Astrocyte of the cerebellum (primary cell): ENCODE measurements at regions not wholly inside any gene's neighbourhood (a gene's known extent, or its start where the extent isn't known, plus 50 kb on each side); places are given as distances from the start of the nearest gene placed in this dataset.

Source experiments
- DNase-seq: peaks from one replicate; pipeline ENCODE4 v3.0.0-alpha.2; 2011; ENCODE audit warnings: low read depth
- H3K4me3 ChIP-seq: 2 replicates; pipeline ENCODE4 v1.5.1; 2011; ENCODE audit warnings: mild to moderate bottlenecking, low read depth, low read length, moderate library complexity
- in situ Hi-C: cut with HindIII; loops from 2 replicates; pipeline ENCODE4 v1.10.0; 2017; ENCODE audit warnings: low sequenced_read_pairs
- TF ChIP-seq, protein P1 (sequence below): IDR thresholded peaks from 2 replicates; pipeline ENCODE4 v1.5.1; 2012; ENCODE audit warnings: low read length, low read depth, moderate library complexity, mild to moderate bottlenecking; ENCODE audit errors: missing control alignments

DNA sequence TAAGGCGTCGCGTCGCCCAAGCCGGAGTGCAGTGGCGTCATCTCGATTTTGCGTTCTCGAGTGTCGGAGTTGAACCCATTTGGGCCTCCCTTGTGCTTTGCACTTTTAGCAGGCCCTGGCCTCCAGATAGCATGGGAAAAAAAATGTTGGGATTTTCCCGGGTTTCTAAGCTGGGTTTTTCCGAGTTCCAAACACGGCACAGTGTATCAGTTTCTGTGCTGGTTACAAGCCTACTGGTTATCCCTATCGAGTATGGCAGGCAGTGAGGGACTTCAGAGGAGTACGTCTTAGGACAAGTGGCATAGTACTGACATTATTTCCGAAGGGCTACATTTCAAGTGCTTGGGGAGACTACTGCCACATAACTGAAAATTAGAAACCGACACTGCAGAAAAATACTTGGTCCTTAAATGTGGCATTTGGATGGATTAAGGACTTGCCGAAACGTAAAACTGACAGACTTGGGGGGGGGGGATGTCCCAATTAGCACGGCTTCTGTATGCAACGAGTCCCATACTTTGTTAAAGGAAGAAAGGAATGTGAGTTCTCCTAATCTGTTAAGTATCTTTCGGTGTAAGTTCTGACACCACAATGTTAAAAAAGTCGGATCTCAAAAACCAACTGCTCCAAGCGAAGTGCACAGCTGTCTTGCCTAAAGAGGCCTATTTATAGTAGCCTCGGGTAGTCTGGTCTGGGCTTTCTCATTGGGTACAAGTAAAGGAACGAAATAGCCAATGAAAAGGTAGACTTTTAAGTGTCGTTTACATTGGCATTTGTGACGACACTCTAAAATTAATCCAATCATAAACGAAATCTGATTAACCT is 70.2 kb downstream of the HFE start:
- peak; percentile 95 for DNase-seq
- in situ Hi-C loops, result no loop called here
- peak overlapping the region; percentile 67 for H3K4me3 ChIP-seq
- TF ChIP-seq, protein P1, sequence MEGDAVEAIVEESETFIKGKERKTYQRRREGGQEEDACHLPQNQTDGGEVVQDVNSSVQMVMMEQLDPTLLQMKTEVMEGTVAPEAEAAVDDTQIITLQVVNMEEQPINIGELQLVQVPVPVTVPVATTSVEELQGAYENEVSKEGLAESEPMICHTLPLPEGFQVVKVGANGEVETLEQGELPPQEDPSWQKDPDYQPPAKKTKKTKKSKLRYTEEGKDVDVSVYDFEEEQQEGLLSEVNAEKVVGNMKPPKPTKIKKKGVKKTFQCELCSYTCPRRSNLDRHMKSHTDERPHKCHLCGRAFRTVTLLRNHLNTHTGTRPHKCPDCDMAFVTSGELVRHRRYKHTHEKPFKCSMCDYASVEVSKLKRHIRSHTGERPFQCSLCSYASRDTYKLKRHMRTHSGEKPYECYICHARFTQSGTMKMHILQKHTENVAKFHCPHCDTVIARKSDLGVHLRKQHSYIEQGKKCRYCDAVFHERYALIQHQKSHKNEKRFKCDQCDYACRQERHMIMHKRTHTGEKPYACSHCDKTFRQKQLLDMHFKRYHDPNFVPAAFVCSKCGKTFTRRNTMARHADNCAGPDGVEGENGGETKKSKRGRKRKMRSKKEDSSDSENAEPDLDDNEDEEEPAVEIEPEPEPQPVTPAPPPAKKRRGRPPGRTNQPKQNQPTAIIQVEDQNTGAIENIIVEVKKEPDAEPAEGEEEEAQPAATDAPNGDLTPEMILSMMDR, result no peak

DNA sequence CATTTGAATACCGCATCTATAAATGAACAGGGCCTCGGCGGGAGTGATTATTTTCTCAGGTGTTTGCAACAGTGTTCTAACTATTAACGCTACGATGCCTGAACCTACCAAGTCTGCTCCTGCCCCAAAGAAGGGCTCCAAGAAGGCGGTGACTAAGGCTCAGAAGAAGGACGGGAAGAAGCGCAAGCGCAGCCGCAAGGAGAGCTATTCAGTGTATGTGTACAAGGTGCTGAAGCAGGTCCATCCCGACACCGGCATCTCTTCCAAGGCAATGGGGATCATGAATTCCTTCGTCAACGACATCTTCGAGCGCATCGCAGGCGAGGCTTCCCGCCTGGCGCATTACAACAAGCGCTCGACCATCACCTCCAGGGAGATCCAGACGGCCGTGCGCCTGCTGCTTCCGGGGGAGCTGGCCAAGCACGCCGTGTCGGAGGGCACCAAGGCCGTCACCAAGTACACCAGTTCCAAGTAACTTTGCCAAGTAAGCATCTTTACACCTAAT is 70.9 kb downstream of the HFE start:
- H3K4me3 ChIP-seq, result peak overlapping the region; percentile 50
- DNase-seq, result no peak
- in situ Hi-C loops, result no loop called here
- TF ChIP-seq, protein P1, result no peak

DNA sequence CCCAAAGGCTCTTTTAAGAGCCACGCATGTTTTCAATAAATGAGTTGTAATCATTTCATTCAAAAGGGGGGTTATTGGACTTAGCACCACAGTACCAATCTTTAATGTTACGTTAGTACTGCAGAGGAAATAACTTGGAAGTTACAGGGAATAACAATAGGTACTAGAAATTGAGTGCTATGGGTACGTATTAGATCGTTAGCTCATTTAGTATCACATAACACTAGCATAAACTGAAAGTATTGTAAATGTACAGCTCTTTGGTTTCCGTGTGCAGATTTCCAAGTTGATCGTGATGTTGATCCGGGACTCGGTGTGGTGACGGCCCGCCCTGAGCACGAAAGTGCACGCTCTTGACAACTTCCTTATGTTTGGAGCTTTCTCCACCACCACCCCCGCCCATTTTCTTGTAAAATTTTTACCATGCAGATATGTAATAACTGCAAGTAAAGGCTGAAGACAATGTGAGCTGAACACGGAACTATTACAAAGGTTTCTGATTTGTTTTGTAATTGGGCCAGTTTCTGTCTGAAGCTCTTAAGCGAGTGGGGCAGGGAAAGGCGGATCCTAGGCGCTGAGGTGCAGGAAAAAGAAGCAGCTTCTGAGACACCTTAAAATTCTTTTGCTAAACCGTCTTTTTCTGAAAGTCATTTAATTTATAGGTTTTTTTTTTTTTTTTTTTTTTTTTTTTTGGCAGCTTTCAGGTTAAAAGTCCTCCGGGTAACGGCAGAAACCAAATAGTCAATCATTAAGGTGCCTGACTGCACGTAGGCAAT is 71.5 kb downstream of the HFE start:
- no peak for DNase-seq
- peak overlapping the region; percentile 50 for H3K4me3 ChIP-seq
- in situ Hi-C loops, result no loop called here
- TF ChIP-seq, protein P1, result no peak

DNA sequence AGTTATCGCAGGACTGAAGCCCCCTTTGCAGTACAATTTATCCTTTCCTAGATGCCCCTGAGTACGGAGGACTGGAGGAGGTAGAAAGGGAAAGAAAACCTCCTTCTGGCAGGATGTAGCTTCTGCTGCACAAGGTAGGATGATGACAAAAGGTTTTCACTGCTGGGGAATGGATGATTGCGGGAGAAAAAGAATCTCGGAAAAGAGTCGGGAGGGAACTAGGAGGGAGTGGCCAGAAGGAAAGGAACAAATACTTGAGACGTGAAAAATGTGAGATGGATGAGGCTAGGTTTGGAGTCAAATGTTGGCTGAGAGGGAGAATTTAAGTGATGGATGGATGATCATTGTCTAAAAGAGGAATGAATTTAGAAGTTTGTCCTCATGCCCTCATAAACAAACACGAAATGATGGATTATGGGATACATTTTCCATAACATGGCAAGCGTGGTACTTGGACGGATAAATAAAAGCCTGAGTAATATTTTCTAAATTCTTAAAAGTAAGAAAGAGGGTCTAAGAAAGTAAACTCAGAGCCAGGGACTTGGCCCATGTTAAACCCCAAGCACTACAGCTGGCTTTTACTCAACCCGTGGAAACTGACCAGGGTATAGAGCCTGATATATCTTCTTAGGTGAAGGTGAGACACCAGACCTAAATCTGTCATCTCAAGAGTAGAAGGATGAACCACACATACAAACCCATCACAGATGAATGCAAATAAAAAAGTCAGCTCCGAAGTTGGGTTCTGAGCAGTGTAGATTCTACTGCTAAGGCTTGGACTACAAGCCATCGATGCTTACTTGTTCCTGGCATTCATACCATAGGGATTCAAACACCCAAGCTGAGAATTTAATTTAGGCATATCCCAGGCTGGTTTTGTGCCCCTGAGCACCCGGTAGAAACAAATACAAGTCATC is 72.4 kb downstream of the HFE start:
- TF ChIP-seq, protein P1, result no peak
- in situ Hi-C loops, result loop anchor here (5.0 kb wide), 1 partner anchor 48 kb away; no protein-coding TSS in a partner anchor
- H3K4me3 ChIP-seq, result peak overlapping the region; percentile 50
- DNase-seq, result no peak

DNA sequence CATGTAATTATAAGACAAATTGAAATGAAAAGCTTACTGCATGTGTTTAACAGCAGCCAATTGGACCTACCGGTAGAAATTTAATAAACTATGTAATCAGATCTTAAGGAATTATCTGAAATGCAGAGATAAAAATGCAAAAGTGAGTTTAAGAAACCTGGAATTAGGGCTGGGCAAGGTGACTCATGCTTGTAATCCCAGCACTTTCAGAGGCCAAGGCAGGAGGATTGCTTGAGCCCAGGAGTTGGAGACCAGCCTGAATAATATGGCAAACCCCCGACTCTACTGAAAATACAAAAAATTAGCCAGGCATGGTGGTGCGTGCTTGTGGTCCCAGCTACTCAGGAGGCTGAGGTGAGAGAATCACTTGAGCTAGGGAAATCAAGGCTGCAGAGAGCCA is 74.1 kb downstream of the HFE start:
- H3K4me3 ChIP-seq, result no peak overlapping the region
- in situ Hi-C loops, result loop anchor here (5.0 kb wide), 1 partner anchor 46 kb away; no protein-coding TSS in a partner anchor
- DNase-seq, result no peak
- TF ChIP-seq, protein P1, result no peak
